Activated T-helper 1 cell treated with anti-CD3 and anti-CD28 coated beads, Interleukin-12 subunit alpha, Interleukin-12 subunit beta, Interleukin-2, Interleukin-4 antibody, amounts not matched to agents 30 ng/mL and 10 ng/mL and 1 ng/mL, durations not matched to agents 14 hours and 24 hours and 36 hours (primary cell): ENCODE measurements at regions not wholly inside any gene's neighbourhood (a gene's known extent, or its start where the extent isn't known, plus 50 kb on each side); places are given as distances from the start of the nearest gene placed in this dataset.

Source experiments
- DNase-seq: peaks from one replicate; pipeline ENCODE4 v3.0.0; 2021; ENCODE audit warnings: low spot score
- H3K27ac Mint-ChIP-seq: one replicate; pipeline ENCODE4 v1.8.0; 2021; ENCODE audit warnings: mild to moderate bottlenecking, mixed read lengths
- H3K27me3 Mint-ChIP-seq: one replicate; pipeline ENCODE4 v1.8.0; 2022; ENCODE audit warnings: mild to moderate bottlenecking, moderate library complexity, mixed read lengths; ENCODE audit not compliant: insufficient read depth
- H3K36me3 Mint-ChIP-seq: one replicate; pipeline ENCODE4 v1.8.0; 2021; ENCODE audit warnings: low read depth, mixed read lengths
- H3K4me1 Mint-ChIP-seq: one replicate; pipeline ENCODE4 v1.8.0; 2021; ENCODE audit warnings: low read depth, mixed read lengths
- H3K4me3 Mint-ChIP-seq: one replicate; pipeline ENCODE4 v1.8.0; 2021; ENCODE audit warnings: mild to moderate bottlenecking, moderate library complexity, mixed read lengths
- H3K9me3 Mint-ChIP-seq: one replicate; pipeline ENCODE4 v1.8.0; 2021; ENCODE audit warnings: mixed read lengths
- intact Hi-C: fragments of 100-400 bp; cut with micrococcal nuclease; formaldehyde crosslinking; loops from one replicate; pipeline ENCODE4 v1.15.1; 2024

GRCh38 chr12:107495604-107496003, 190.0 kb upstream of the PWP1 start:
- Mint-ChIP-seq H3K27me3 (no peaks in the 10 kb centered on the region), H3K4me1 (peaks cover 20% of the 10 kb centered on the region), H3K36me3 (no peaks in the 10 kb centered on the region), H3K27ac (no peak overlapping the region), H3K9me3 (peaks cover 4% of the 10 kb centered on the region), H3K4me3 (no peak overlapping the region)
- intact Hi-C loops, result no loop called here
- no peak for DNase-seq

- no peaks in the 10 kb centered on the region for H3K36me3 Mint-ChIP-seq
- intact Hi-C loops, result no loop called here
- H3K27me3 Mint-ChIP-seq, result no peaks in the 10 kb centered on the region
- no peak overlapping the region for H3K27ac Mint-ChIP-seq
- no peak for DNase-seq
- H3K9me3 Mint-ChIP-seq, result peaks cover 4% of the 10 kb centered on the region
- H3K4me3 Mint-ChIP-seq, result no peak overlapping the region
- peaks cover 14% of the 10 kb centered on the region for H3K4me1 Mint-ChIP-seq
Measured at GRCh38 chr12:107497231-107497630, 188.4 kb upstream of the PWP1 start.

DNA sequence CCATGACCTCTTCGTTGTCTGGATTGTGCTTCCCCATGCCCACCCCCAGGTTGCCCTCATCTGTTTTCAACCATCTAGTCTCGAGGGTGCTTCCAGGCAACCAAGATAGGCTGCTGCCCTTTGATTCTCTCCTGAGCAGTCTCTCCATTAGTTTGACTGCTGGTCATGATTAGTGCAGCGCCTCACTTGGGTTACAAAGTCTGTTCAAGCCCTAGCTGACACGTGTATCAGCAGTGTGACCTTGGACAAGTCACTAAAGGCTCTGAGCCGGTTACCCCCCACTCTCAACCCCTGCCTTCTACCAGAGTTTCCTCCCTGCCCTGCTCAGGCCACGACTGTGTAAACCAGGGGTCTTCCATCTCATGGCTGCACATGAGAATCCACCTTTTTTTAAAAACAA, 185.3 kb upstream of the PWP1 start:
- H3K4me1 Mint-ChIP-seq, result no peaks in the 10 kb centered on the region
- no peak overlapping the region for H3K27ac Mint-ChIP-seq
- intact Hi-C loops, result no loop called here
- no peak for DNase-seq
- no peaks in the 10 kb centered on the region for H3K27me3 Mint-ChIP-seq
- no peak overlapping the region for H3K4me3 Mint-ChIP-seq
- no peaks in the 10 kb centered on the region for H3K36me3 Mint-ChIP-seq
- peaks cover 8% of the 10 kb centered on the region for H3K9me3 Mint-ChIP-seq

DNA sequence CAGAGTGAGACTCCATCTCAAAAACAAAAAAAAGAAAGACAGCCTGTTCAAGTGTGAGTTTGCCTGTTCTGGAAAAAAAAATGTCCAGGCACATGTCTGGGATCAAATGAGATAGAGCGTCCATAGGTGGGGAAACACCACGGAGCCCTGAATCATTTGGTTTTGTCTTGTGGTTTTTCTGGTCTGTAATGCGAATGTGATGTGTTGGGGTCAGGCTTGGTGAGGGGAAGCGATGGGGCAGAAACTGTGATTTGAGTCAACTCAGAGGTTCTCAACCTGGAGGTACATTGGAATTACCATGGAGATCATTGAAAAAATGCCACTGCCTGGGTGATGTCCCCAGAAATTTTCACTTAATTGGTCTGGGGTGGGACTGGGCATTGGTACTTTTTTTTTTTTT, 183.9 kb upstream of the PWP1 start:
- no peak for DNase-seq
- Mint-ChIP-seq H3K27ac (no peak overlapping the region), H3K4me3 (no peak overlapping the region), H3K4me1 (no peaks in the 10 kb centered on the region), H3K27me3 (no peaks in the 10 kb centered on the region), H3K36me3 (no peaks in the 10 kb centered on the region), H3K9me3 (peaks cover 14% of the 10 kb centered on the region)
- intact Hi-C loops, result no loop called here

- Mint-ChIP-seq H3K27me3 (no peaks in the 10 kb centered on the region), H3K36me3 (no peaks in the 10 kb centered on the region), H3K4me3 (no peak overlapping the region), H3K4me1 (no peaks in the 10 kb centered on the region), H3K27ac (no peak overlapping the region), H3K9me3 (peaks cover 10% of the 10 kb centered on the region)
- DNase-seq, result no peak
- intact Hi-C loops, result no loop called here
Measured at GRCh38 chr12:107503129-107503855, 182.3 kb upstream of the PWP1 start.

GRCh38 chr12:107503887-107504885, 181.4 kb upstream of the PWP1 start:
- no peaks in the 10 kb centered on the region for H3K36me3 Mint-ChIP-seq
- peaks cover 10% of the 10 kb centered on the region for H3K9me3 Mint-ChIP-seq
- H3K4me1 Mint-ChIP-seq, result no peaks in the 10 kb centered on the region

GRCh38 chr12:107509421-107509820, 176.2 kb upstream of the PWP1 start:
- peaks cover 10% of the 10 kb centered on the region for H3K9me3 Mint-ChIP-seq
- no peaks in the 10 kb centered on the region for H3K36me3 Mint-ChIP-seq
- intact Hi-C loops, result no loop called here
- H3K27me3 Mint-ChIP-seq, result no peaks in the 10 kb centered on the region
- no peak for DNase-seq
- H3K4me3 Mint-ChIP-seq, result no peak overlapping the region
- no peak overlapping the region for H3K27ac Mint-ChIP-seq
- H3K4me1 Mint-ChIP-seq, result no peaks in the 10 kb centered on the region

More at GRCh38 chr12:107503887-107504885, 181.4 kb upstream of the PWP1 start:
- Mint-ChIP-seq H3K27me3 (no peaks in the 10 kb centered on the region), H3K27ac (no peak overlapping the region), H3K4me3 (no peak overlapping the region)
- intact Hi-C loops, result no loop called here
- no peak for DNase-seq

DNA sequence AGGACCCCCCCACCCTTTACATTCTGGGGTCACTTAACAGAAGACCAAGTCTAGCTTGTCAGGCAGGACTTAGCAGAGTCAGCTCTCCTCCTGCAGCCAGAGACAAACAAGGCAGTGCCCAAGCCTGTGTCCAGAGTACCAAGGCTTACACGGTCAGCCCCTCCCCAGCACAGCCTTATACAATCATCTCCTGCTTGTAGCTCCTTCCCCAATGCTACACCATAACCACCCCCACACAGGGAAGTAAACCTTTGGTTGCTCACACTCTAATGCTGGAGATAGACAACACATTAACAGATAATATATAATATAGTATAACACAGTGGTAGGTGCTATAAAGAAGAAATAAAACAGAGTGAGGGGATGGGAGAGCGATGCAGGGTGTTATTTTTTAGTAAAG, 175.4 kb upstream of the PWP1 start:
- H3K27me3 Mint-ChIP-seq, result no peaks in the 10 kb centered on the region
- peaks cover 7% of the 10 kb centered on the region for H3K9me3 Mint-ChIP-seq
- intact Hi-C loops, result no loop called here
- no peak for DNase-seq
- no peaks in the 10 kb centered on the region for H3K36me3 Mint-ChIP-seq
- no peak overlapping the region for H3K27ac Mint-ChIP-seq
- H3K4me1 Mint-ChIP-seq, result peaks cover 5% of the 10 kb centered on the region
- no peak overlapping the region for H3K4me3 Mint-ChIP-seq

GRCh38 chr12:107511292-107511691, 174.3 kb upstream of the PWP1 start:
- Mint-ChIP-seq H3K27me3 (no peaks in the 10 kb centered on the region), H3K4me1 (peaks cover 12% of the 10 kb centered on the region), H3K4me3 (no peak overlapping the region), H3K36me3 (no peaks in the 10 kb centered on the region), H3K9me3 (no peaks in the 10 kb centered on the region), H3K27ac (no peak overlapping the region)
- DNase-seq, result no peak
- intact Hi-C loops, result no loop called here

GRCh38 chr12:107512391-107512790, 173.2 kb upstream of the PWP1 start:
- Mint-ChIP-seq H3K27me3 (no peaks in the 10 kb centered on the region), H3K4me1 (peaks cover 12% of the 10 kb centered on the region), H3K4me3 (no peak overlapping the region), H3K9me3 (no peaks in the 10 kb centered on the region), H3K27ac (no peak overlapping the region), H3K36me3 (no peaks in the 10 kb centered on the region)
- DNase-seq, result no peak
- intact Hi-C loops, result no loop called here

DNA sequence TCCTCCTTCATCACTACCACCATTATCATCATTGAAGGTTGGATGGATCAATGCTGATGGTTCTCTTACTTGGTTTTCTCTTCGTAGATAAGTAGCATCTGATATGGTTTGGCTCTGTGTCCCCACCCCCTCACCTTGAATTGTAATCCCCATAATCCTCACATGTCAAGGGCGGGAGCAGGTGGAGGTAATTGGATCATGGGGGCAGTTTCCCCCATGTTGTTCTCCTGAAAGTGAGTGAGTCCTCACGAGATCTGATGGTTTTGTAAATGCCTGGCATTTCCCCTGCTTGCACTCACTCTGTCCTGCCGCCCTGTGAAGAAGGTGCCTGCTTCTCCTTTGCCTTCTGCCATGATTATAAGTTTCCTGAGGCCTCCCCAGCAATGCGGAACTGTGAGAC, 172.4 kb upstream of the PWP1 start:
- no peak for DNase-seq
- Mint-ChIP-seq H3K36me3 (no peaks in the 10 kb centered on the region), H3K9me3 (no peaks in the 10 kb centered on the region), H3K4me3 (no peak overlapping the region), H3K27ac (no peak overlapping the region), H3K4me1 (peaks cover 12% of the 10 kb centered on the region), H3K27me3 (no peaks in the 10 kb centered on the region)
- intact Hi-C loops, result no loop called here

GRCh38 chr12:107513636-107514400, 171.8 kb upstream of the PWP1 start:
- H3K27ac Mint-ChIP-seq, result no peak overlapping the region
- H3K4me1 Mint-ChIP-seq, result peaks cover 12% of the 10 kb centered on the region
- intact Hi-C loops, result no loop called here

More at GRCh38 chr12:107513636-107514400, 171.8 kb upstream of the PWP1 start:
- no peak for DNase-seq
- Mint-ChIP-seq H3K36me3 (no peaks in the 10 kb centered on the region), H3K27me3 (no peaks in the 10 kb centered on the region), H3K4me3 (no peak overlapping the region), H3K9me3 (no peaks in the 10 kb centered on the region)
